Right renal pelvis (tissue), 4 donors: ENCODE measurements at regions not wholly inside any gene's neighbourhood (a gene's known extent, or its start where the extent isn't known, plus 50 kb on each side); places are given as distances from the start of the nearest gene placed in this dataset.
"Not testable (repeated sequence)": the region's sequence is repeated elsewhere in the genome, so short reads cannot be mapped to it uniquely, and the experiment has no call there.

Experiments used
- DNase-seq, 4 donors: peaks; one replicate each; pipeline ENCODE4 v3.0.0-alpha.2; 2013; ENCODE audit warnings: low read depth in 4 of 4, low spot score in 3 of 4, missing footprints in 1 of 4

GRCh38 chr20:57988828-57989227, 239.6 kb downstream of the ANKRD60 start:
- DNase-seq = no peak

- no peak for DNase-seq
These were observed 240.0 kb downstream of the ANKRD60 start for GRCh38 chr20:57988422-57988821.

- DNase-seq = no peak
These were observed 240.8 kb downstream of the ANKRD60 start for GRCh38 chr20:57987659-57988058.

DNA sequence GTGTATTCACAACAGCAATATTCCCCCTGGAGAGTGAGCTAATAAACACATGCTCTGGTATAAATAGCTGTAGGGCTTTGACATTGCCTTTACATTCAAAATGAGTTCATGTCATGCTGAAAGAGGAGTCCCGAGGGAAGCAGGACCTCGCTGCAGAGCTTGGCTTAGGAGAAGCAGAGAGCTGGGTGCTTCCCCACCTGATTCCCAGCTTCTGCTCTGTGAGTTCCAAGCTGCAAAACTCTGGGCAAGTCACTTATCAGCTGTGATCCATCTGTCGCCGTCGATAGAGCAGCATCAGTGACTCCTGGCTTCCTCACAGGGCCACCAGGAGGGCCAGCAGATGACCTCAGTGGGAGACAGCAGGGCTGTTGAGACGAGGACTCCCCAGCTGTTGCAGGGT, 241.8 kb downstream of the ANKRD60 start:
- no peak for DNase-seq

- DNase-seq = no peak
These were observed 243.2 kb downstream of the ANKRD60 start for GRCh38 chr20:57985278-57985677.

DNA sequence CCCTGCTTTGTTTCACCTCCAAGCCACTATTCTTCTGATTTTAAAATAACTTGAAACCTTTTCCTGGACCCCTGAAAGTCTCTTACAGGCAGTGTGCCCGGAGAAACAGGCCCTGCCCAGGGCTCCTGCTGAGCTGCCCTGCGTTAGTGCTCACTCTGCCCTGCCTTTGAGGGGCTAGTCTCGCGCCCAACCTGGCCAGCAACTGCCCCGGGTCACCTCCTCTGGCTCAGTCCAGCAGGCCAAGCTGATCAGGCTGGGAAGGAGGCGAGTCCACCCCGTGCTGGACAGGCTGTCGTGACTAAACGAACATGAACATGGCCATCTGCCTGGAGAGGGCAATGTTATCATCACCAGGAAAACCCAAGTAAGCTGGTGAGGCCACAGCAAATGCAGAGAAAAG, 245.4 kb downstream of the ANKRD60 start:
- no peak for DNase-seq

DNA sequence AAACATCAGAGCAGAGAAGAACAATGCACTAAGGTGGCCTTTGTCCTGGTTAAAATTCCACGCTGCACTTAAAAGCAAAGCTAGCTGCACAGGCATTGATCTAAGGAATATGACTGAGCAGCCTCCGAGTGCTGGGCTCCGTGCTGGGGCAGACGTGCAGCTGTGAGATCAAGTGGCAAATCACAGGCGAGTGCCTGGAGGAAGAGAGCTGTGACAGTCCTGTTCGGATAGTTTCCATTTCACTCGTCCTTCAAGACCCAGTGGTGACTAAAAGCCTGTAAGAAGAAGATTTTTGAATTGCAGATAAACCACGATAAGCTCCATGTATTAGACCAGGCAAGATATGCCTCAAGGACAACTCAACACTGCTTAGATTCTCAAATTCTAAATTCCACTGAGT, 247.9 kb downstream of the ANKRD60 start:
- no peak for DNase-seq

DNA sequence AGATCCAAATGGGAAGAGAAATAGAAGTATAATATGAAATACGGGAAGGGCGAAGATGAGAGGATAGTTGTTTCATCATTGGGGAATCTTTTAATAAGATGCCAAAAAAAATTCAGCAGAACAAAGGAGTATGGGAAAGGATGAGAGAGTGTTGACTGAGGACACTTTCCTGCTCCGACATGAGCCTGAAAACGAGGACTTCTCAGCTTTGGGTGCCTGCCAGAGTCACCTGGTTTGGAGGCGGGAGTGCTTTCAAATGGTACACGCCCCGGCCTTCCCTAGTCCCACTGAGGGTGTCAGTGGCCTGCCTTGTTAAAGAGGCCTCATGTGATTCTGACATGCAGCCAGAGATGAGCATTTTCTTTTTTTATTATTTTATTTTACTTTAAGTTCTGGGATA, 250.9 kb downstream of the ANKRD60 start:
- no peak for DNase-seq

DNA sequence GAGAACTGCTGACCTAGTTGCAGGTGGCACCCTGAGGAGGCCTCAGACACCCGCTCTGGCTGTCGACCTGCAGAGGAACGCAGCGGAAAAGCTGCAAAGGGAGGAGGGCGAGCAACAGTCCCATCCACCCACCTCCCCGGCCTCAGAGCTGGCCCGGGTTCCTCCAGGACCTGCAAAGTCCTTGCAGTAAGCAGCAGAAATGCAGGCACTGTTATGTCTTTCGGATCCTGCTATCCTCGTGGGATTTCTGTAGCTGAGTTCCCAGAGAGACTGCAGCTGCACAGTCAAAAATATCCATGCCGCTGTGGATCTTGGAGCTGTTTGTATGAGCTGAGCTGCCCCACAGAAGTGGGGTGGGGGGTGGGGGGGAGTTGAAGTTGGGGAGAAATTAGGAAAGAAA, 251.3 kb downstream of the ANKRD60 start:
- DNase-seq = no peak

- no peak for DNase-seq
These were observed 253.6 kb downstream of the ANKRD60 start for GRCh38 chr20:57974863-57975262.

DNA sequence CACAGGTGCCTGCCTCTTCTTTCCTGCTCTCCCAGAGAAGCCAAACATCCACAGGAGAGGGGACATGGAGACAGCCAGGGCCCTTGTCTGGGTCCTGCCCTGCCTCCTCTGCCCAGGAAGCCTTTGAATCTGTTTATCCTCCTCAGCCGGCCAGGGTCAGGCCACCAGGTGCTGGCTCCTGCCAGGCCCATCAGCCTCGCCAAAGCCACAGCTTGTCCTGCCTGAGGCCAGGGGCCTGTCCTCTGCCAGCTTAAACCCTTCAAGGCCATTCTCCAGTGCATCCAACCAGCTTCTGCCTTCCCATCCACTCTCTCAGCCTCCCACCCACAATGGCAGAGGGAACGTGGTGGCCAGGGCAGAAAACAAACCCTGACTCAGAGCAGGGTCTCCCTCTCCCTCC, 254.6 kb downstream of the ANKRD60 start:
- DNase-seq = no peak

- not testable (repeated sequence) for DNase-seq
These were observed 256.9 kb downstream of the ANKRD60 start for GRCh38 chr20:57971583-57971982.

DNA sequence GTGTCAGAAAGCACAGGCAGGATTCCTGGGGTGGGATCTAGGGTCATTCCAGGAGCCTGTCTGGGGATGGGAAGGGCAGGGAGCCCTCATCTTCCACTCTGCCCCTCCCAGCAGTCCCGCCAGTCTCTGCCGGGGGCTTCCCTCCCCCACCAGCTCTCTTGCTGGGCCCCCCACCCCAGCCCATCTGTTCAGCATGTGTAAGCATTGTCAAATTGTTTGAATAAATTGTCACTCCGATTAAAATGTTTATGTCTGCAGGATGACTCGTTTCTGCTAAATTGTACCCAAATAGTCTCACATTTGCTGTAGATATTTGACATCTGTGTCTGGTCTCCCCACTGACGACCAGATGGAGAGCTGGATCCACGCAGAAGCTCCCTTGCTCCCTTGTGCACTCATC, 257.6 kb downstream of the ANKRD60 start:
- no peak for DNase-seq

GRCh38 chr20:57970116-57970515, 258.3 kb downstream of the ANKRD60 start:
- DNase-seq = no peak

- no peak for DNase-seq
These were observed 258.3 kb upstream of the PMEPA1 start for GRCh38 chr20:57968120-57968519.

DNA sequence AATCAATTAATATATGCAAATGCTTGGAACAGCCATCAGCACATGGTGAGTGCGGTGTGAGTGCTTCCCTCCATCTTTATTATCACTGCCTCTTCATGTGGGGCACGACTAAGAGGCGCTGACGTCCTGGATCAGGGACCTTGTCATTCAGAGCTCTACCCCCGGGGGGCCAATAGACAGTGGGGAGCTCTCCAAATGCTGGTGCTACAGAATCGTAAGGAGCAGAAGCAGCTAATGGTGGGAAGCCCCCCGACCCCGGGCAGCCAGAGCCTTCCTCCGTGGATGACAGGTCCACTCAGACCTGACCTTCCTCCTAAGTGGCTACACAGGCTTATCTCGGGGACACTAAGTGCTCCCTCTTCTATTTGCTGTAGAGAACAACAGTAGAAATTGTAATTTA, 257.5 kb upstream of the PMEPA1 start:
- no peak for DNase-seq

- DNase-seq = no peak
These were observed 256.8 kb upstream of the PMEPA1 start for GRCh38 chr20:57966620-57967019.

GRCh38 chr20:57965441-57965840, 255.6 kb upstream of the PMEPA1 start:
- DNase-seq = no peak

- no peak for DNase-seq
These were observed 254.4 kb upstream of the PMEPA1 start for GRCh38 chr20:57964011-57964862.

DNA sequence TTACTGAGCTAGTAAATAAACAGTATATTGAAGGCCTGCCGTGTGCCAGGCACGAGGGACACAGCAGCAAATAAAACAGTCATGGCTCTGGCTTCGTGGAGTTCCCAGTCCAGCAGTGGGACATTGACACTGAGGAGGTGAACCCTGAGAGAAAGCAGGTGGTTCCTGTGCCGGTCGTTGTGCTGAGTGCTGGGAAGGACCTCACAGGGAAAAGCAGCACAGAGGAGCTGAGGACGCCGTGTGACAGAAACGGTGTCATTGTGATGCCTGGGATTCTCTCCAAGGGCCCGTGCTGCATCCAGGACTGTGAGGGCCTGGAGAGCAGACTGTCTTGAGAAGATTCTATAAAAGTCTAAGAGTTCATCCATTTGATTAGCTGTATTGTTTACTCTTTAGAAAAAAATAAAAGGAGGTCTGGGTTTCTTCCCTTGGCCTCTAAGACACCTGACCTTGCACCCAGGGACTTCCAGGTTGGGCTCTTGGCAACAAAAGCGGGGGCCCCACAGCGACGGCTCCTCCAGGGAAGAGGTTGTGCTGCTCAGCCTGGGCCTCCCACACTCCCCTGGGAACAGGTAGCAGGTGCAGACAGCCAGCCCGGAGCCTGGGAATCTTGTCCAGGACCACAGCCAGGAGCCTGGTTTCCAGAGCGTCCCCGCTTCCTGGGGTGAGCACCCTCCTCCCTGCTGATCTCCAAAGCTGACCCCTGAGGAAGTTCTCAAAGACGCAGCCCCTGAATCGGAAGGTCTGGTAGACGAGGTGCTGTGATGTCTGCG, 251.2 kb upstream of the PMEPA1 start:
- DNase-seq = no peak

- no peak for DNase-seq
These were observed 249.8 kb upstream of the PMEPA1 start for GRCh38 chr20:57959589-57959988.

GRCh38 chr20:57959018-57959417, 249.2 kb upstream of the PMEPA1 start:
- no peak for DNase-seq
